Stimulated activated effector memory CD8-positive, alpha-beta T cell treated with anti-CD3 and anti-CD28 coated beads, Interleukin-12 subunit alpha, Interleukin-12 subunit beta, amount 100 ng/mL, for 72 hours (primary cell): ENCODE measurements at regions not wholly inside any gene's neighbourhood (a gene's known extent, or its start where the extent isn't known, plus 50 kb on each side); places are given as distances from the start of the nearest gene placed in this dataset.

Source experiments
- ATAC-seq: fragments of 150-1000 bp; cut with Tn5 transposase; 2 replicates; pipeline ENCODE4 v1.10.0; 2021
- DNase-seq, 2 donors: peaks; one replicate each; pipeline ENCODE4 v3.0.0; 2021 to 2022; ENCODE audit warnings: low spot score in 2 of 2
- H3K27ac Mint-ChIP-seq: one replicate; pipeline ENCODE4 v1.8.0; 2022; ENCODE audit warnings: mild to moderate bottlenecking, mixed read lengths
- H3K36me3 Mint-ChIP-seq: one replicate; pipeline ENCODE4 v1.8.0; 2022; ENCODE audit warnings: mild to moderate bottlenecking, mixed read lengths
- H3K4me1 Mint-ChIP-seq: one replicate; pipeline ENCODE4 v1.8.0; 2022; ENCODE audit warnings: mixed read lengths
- H3K4me3 Mint-ChIP-seq: one replicate; pipeline ENCODE4 v1.8.0; 2022; ENCODE audit warnings: mild to moderate bottlenecking, mixed read lengths
- H3K9me3 Mint-ChIP-seq: one replicate; pipeline ENCODE4 v1.8.0; 2022; ENCODE audit warnings: mixed read lengths

- ATAC-seq (no peak), DNase-seq (no peak)
- no peaks in the 10 kb centered on the region for H3K4me1 Mint-ChIP-seq
- no peak overlapping the region for H3K4me3 Mint-ChIP-seq
- no peak overlapping the region for H3K27ac Mint-ChIP-seq
- peaks cover 2% of the 10 kb centered on the region for H3K9me3 Mint-ChIP-seq
- H3K36me3 Mint-ChIP-seq, result no peaks in the 10 kb centered on the region
Measured at GRCh38 chr5:152901754-152902153, 496.7 kb upstream of the NMUR2 start.

- H3K4me3 Mint-ChIP-seq, result no peak overlapping the region
- H3K36me3 Mint-ChIP-seq, result no peaks in the 10 kb centered on the region
- ATAC-seq, result no peak
- no peaks in the 10 kb centered on the region for H3K9me3 Mint-ChIP-seq
- H3K27ac Mint-ChIP-seq, result no peak overlapping the region
- DNase-seq, result no peak
- no peaks in the 10 kb centered on the region for H3K4me1 Mint-ChIP-seq
Measured at GRCh38 chr5:152905286-152905685, 500.2 kb upstream of the NMUR2 start.

GRCh38 chr5:152907488-152908245 is 502.6 kb upstream of the NMUR2 start:
- Mint-ChIP-seq H3K36me3 (no peaks in the 10 kb centered on the region), H3K9me3 (peaks cover 4% of the 10 kb centered on the region), H3K4me3 (no peak overlapping the region), H3K4me1 (no peaks in the 10 kb centered on the region), H3K27ac (no peak overlapping the region)
- DNase-seq (no peak), ATAC-seq (no peak)

DNA sequence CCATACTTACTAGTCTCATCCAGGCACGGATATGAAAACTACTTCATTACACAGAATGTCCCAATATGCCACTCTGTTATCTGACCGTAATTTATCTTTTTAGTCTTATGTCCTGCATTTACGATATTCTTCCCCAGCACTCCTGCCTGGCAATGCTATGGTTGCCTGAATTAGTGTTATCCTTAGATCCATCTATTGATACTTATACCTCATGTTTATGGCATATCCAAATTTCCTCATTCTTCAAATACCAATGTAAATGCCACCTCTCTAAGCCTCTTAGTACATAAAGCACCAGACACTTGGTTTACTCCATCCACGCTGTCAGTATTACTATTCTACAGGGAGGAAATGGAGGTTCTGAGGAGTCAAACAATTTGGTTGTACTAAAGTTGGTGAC is 507.8 kb upstream of the NMUR2 start:
- H3K9me3 Mint-ChIP-seq, result peaks cover 15% of the 10 kb centered on the region
- H3K27ac Mint-ChIP-seq, result no peak overlapping the region
- no peak for DNase-seq

GRCh38 chr5:152932621-152933020 is 527.5 kb upstream of the NMUR2 start:
- no peak for ATAC-seq
- DNase-seq, result no peak
- H3K9me3 Mint-ChIP-seq, result peaks cover 6% of the 10 kb centered on the region
- H3K36me3 Mint-ChIP-seq, result no peaks in the 10 kb centered on the region
- no peaks in the 10 kb centered on the region for H3K4me1 Mint-ChIP-seq
- H3K27ac Mint-ChIP-seq, result no peak overlapping the region
- no peak overlapping the region for H3K4me3 Mint-ChIP-seq

More for the DNA sequence above, 507.8 kb upstream of the NMUR2 start:
- ATAC-seq, result no peak
- Mint-ChIP-seq H3K4me3 (no peak overlapping the region), H3K36me3 (no peaks in the 10 kb centered on the region), H3K4me1 (no peaks in the 10 kb centered on the region)

- Mint-ChIP-seq H3K27ac (no peak overlapping the region), H3K36me3 (no peaks in the 10 kb centered on the region), H3K4me3 (no peak overlapping the region), H3K9me3 (peaks cover 10% of the 10 kb centered on the region), H3K4me1 (no peaks in the 10 kb centered on the region)
- DNase-seq (no peak), ATAC-seq (no peak)
Measured at GRCh38 chr5:152933056-152933455, 528.0 kb upstream of the NMUR2 start.

GRCh38 chr5:152938630-152939029 is 533.6 kb upstream of the NMUR2 start:
- Mint-ChIP-seq H3K4me3 (no peak overlapping the region), H3K4me1 (no peaks in the 10 kb centered on the region), H3K9me3 (peaks cover 14% of the 10 kb centered on the region), H3K36me3 (no peaks in the 10 kb centered on the region), H3K27ac (no peak overlapping the region)
- ATAC-seq (no peak), DNase-seq (no peak)

DNA sequence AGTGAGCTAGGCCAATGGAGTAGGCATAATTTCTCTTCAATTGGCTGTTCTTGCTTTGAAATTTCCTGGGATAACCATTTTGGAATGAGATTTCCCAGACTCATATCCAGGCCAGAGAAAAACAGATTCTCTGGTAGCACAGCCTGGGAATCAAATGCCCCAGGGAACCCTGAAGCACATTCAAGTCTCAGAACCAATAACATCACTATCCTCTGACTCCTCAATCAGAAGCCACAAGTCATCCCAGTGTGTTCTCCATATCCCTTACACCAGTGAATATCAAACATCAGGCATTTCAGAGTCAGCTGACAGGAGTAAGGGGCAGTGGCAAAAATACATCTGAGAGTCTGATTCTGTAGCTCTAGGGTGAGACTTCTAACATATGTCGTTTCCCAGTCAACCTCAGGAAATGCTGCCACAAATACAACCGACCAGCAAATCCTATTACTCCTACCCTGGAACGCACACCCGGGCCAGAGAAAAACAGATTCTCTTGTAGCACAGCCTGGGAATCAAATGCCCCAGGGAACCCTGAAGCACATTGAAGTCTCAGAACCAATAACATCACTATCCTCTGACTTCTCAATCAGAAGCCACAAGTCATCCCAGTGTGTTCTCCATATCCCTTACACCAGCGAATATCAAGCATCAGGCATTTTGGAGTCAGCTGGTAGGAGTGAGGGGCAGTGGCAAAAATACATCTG is 537.7 kb upstream of the NMUR2 start:
- H3K9me3 Mint-ChIP-seq, result peaks cover 10% of the 10 kb centered on the region
- no peak overlapping the region for H3K4me3 Mint-ChIP-seq
- DNase-seq (no peak), ATAC-seq (no peak)
- no peaks in the 10 kb centered on the region for H3K4me1 Mint-ChIP-seq
- H3K36me3 Mint-ChIP-seq, result no peaks in the 10 kb centered on the region
- H3K27ac Mint-ChIP-seq, result no peak overlapping the region

DNA sequence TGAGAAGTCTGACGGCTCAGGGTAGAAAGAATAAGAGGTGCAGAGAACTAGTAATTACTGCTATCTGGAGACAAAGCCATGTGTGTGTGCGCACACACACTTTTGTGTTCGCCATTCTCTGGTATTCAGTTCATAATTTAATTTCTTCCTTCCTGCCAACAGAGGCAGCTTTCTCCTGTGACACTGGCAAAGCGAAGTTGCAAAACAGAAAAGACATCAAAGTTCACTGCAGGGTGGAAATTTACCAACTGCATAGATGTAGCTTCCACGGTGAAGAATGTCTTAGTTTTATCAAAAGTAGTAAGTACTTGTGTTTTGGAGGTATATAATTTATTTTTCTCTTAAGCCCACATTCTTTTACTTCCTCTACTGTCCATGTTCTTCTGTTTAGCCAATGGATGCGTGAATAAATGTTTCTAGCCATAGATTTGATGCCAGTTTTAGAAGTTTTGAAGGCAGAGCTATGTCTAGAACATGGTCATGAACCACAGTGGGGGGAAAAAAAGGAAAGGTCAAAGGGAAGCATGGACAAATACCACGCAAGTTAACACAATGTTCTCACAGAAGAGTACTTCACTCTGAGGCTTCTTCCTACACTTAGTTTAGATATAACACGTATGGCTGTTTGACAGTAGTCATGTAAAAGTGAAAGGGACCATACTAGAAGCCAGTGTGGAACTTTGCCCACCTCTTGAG is 536.5 kb upstream of the GRIA1 start:
- Mint-ChIP-seq H3K9me3 (peaks cover 4% of the 10 kb centered on the region), H3K36me3 (no peaks in the 10 kb centered on the region), H3K4me1 (no peaks in the 10 kb centered on the region), H3K4me3 (no peak overlapping the region), H3K27ac (no peak overlapping the region)
- ATAC-seq (no peak), DNase-seq (no peak)

- no peaks in the 10 kb centered on the region for H3K36me3 Mint-ChIP-seq
- H3K27ac Mint-ChIP-seq, result no peak overlapping the region
- H3K9me3 Mint-ChIP-seq, result peaks cover 3% of the 10 kb centered on the region
- DNase-seq (no peak), ATAC-seq (no peak)
- H3K4me3 Mint-ChIP-seq, result no peak overlapping the region
- H3K4me1 Mint-ChIP-seq, result no peaks in the 10 kb centered on the region
Measured at GRCh38 chr5:152956943-152957613, 533.4 kb upstream of the GRIA1 start.

DNA sequence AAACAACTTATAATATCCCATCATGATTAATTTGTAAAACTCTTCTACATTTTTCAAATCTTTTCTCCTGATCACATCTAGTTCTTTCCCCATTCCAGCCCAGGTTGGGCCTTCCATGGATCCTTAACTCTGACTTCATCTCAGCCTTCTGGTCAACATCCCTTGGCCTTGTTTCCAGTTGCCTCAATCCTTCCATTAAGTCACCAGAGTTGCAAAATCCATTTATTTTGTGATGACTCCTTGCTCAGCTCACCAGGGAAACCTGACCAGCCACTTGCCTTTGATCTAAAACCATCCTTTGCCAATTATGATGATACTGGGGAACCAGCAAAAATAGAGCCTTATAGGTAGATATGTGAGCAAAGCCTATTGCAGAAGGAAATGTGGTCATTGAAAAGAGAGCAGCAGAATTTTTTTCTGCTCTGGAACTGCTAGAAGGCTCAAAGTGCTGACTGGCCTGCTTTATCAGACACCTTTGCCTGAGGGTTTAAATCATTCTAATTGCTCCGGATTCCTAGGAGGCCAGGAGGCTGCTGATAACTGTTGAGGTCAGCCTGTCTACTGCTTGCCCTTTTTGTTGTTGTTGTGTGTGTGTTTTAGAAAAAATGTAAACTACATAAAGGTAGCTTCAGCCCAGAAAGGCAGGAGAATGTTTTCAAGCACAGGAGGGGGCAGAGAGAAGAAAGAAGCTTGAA is 512.2 kb upstream of the GRIA1 start:
- H3K4me3 Mint-ChIP-seq, result no peak overlapping the region
- no peaks in the 10 kb centered on the region for H3K36me3 Mint-ChIP-seq
- H3K4me1 Mint-ChIP-seq, result no peaks in the 10 kb centered on the region
- no peak for ATAC-seq
- no peak for DNase-seq
- peaks cover 20% of the 10 kb centered on the region for H3K9me3 Mint-ChIP-seq
- no peak overlapping the region for H3K27ac Mint-ChIP-seq

DNA sequence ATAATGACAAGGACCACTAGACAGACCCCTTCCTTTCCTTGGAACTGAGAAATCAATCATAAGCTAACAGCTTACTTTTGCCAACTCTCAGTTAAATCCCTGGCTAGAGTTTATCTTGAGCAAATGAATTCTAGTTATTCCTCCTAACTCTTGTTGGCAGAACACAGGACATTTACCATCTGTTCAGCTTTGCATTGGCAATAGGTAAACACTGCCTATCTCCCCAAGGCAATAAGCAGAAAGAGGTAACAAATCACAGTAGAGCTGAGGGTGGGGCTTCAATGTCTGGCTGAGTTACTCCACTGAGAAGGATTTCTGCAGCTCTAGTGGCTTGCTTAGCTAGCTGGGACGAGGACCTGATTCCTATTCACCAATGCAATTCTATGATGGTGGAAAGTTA is 503.3 kb upstream of the GRIA1 start:
- Mint-ChIP-seq H3K9me3 (peaks cover 6% of the 10 kb centered on the region), H3K36me3 (no peaks in the 10 kb centered on the region), H3K27ac (no peak overlapping the region), H3K4me3 (no peak overlapping the region), H3K4me1 (no peaks in the 10 kb centered on the region)
- DNase-seq, result no peak
- ATAC-seq, result no peak

GRCh38 chr5:152990217-152990616 is 500.3 kb upstream of the GRIA1 start:
- H3K9me3 Mint-ChIP-seq, result peaks cover 3% of the 10 kb centered on the region
- ATAC-seq (no peak), DNase-seq (no peak)
- H3K4me1 Mint-ChIP-seq, result no peaks in the 10 kb centered on the region
- H3K4me3 Mint-ChIP-seq, result no peak overlapping the region
- no peaks in the 10 kb centered on the region for H3K36me3 Mint-ChIP-seq
- no peak overlapping the region for H3K27ac Mint-ChIP-seq

GRCh38 chr5:152990649-152991048 is 499.8 kb upstream of the GRIA1 start:
- H3K9me3 Mint-ChIP-seq, result peaks cover 3% of the 10 kb centered on the region
- ATAC-seq (no peak), DNase-seq (no peak)
- no peak overlapping the region for H3K4me3 Mint-ChIP-seq
- no peak overlapping the region for H3K27ac Mint-ChIP-seq
- H3K4me1 Mint-ChIP-seq, result no peaks in the 10 kb centered on the region
- no peaks in the 10 kb centered on the region for H3K36me3 Mint-ChIP-seq
